ENCODE measurements at regions not wholly inside any gene's neighbourhood (a gene's known extent, or its start where the extent isn't known, plus 50 kb on each side); places are given as distances from the start of the nearest gene placed in this dataset.

- intact Hi-C loops (cut with micrococcal nuclease) = no loop called here
- Histone ChIP-seq H3K4me3 (no peak overlapping the region), H3K9me3 (replicated peaks) (peaks cover 23% of the 10 kb centered on the region), H3K27me3 (ENCODE audit: low read depth) (no peaks in the 10 kb centered on the region), H3K36me3 (no peaks in the 10 kb centered on the region), H3K4me1 (no peaks in the 10 kb centered on the region), H3K27ac (replicated peaks) (peak overlapping the region; percentile 11)
- no peak for DNase-seq
- TF ChIP-seq CTCF (IDR thresholded peaks at IDR 0.05; ENCODE audit: borderline replicate concordance) = no peak
Observed at GRCh38 chr5:117942861-117943519, 1045.4 kb downstream of the DTWD2 start.

GRCh38 chr5:117893211-117893610, 1095.1 kb downstream of the DTWD2 start:
- Histone ChIP-seq H3K27me3 (ENCODE audit: low read depth) (no peaks in the 10 kb centered on the region), H3K4me3 (no peak overlapping the region), H3K9me3 (replicated peaks) (no peaks in the 10 kb centered on the region), H3K27ac (replicated peaks) (no peak overlapping the region), H3K36me3 (no peaks in the 10 kb centered on the region), H3K4me1 (peaks cover 4% of the 10 kb centered on the region)
- no peak for DNase-seq
- no peak for TF ChIP-seq CTCF (IDR thresholded peaks at IDR 0.05; ENCODE audit: borderline replicate concordance)
- intact Hi-C loops (cut with micrococcal nuclease) = no loop called here

GRCh38 chr5:117892360-117892759, 1096.0 kb downstream of the DTWD2 start:
- Histone ChIP-seq H3K36me3 (no peaks in the 10 kb centered on the region), H3K9me3 (replicated peaks) (no peaks in the 10 kb centered on the region), H3K27me3 (ENCODE audit: low read depth) (no peaks in the 10 kb centered on the region), H3K4me3 (no peak overlapping the region), H3K4me1 (peaks cover 4% of the 10 kb centered on the region), H3K27ac (replicated peaks) (no peak overlapping the region)
- no peak for TF ChIP-seq CTCF (IDR thresholded peaks at IDR 0.05; ENCODE audit: borderline replicate concordance)
- intact Hi-C loops (cut with micrococcal nuclease) = no loop called here
- DNase-seq = no peak

GRCh38 chr5:117889596-117889995, 1098.8 kb downstream of the DTWD2 start:
- TF ChIP-seq CTCF (IDR thresholded peaks at IDR 0.05; ENCODE audit: borderline replicate concordance) = no peak
- intact Hi-C loops (cut with micrococcal nuclease) = no loop called here
- Histone ChIP-seq H3K9me3 (replicated peaks) (no peaks in the 10 kb centered on the region), H3K36me3 (no peaks in the 10 kb centered on the region), H3K27ac (replicated peaks) (no peak overlapping the region), H3K4me3 (no peak overlapping the region), H3K27me3 (ENCODE audit: low read depth) (no peaks in the 10 kb centered on the region), H3K4me1 (peaks cover 4% of the 10 kb centered on the region)
- DNase-seq = no peak

GRCh38 chr5:117888688-117889087, 1099.7 kb downstream of the DTWD2 start:
- Histone ChIP-seq H3K36me3 (no peaks in the 10 kb centered on the region), H3K4me3 (peak overlapping the region; percentile 42), H3K27me3 (ENCODE audit: low read depth) (no peaks in the 10 kb centered on the region), H3K9me3 (replicated peaks) (no peaks in the 10 kb centered on the region), H3K27ac (replicated peaks) (peak overlapping the region; percentile 32), H3K4me1 (peaks cover 4% of the 10 kb centered on the region)
- no peak for DNase-seq
- intact Hi-C loops (cut with micrococcal nuclease) = no loop called here
- TF ChIP-seq CTCF (IDR thresholded peaks at IDR 0.05; ENCODE audit: borderline replicate concordance) = no peak

Data from left ventricle myocardium inferior (tissue), 1 donor.